SK-N-SH treated with all-trans-retinoic acid at 6 μM for 48 hours (cell line): ENCODE measurements at regions not wholly inside any gene's neighbourhood (a gene's known extent, or its start where the extent isn't known, plus 50 kb on each side); places are given as distances from the start of the nearest gene placed in this dataset.

Experiments
- ARNTL ChIP-seq: fragments of 450-650 bp; formaldehyde crosslinking; IDR thresholded peaks from 2 replicates; pipeline ENCODE4 v1.5.0; 2020; ENCODE audit warnings: low read depth, mild to moderate bottlenecking, moderate library complexity, borderline replicate concordance
- GLIS3 ChIP-seq: fragments of 250-450 bp; sonication (Bioruptor Pico); IDR thresholded peaks from 2 replicates; pipeline ENCODE4 v1.5.0; 2020; ENCODE audit warnings: mild to moderate bottlenecking, moderate library complexity
- RARB ChIP-seq: fragments of 250-450 bp; sonication (Bioruptor Pico); IDR thresholded peaks from 2 replicates; pipeline ENCODE4 v1.8.0; 2021; ENCODE audit warnings: mild to moderate bottlenecking, moderate library complexity
- TCF4 ChIP-seq: fragments of 250-450 bp; sonication (Bioruptor Pico); IDR thresholded peaks from 2 replicates; pipeline ENCODE4 v1.8.0; 2021; ENCODE audit warnings: mild to moderate bottlenecking, moderate library complexity, borderline replicate concordance
- ZC3H10 ChIP-seq: fragments of 250-450 bp; sonication (Bioruptor Pico); IDR thresholded peaks from 2 replicates; pipeline ENCODE4 v1.5.1; 2021; ENCODE audit warnings: mild to moderate bottlenecking, moderate library complexity
- ZFP30 ChIP-seq: fragments of 450-650 bp; formaldehyde crosslinking; IDR thresholded peaks from 2 replicates; pipeline ENCODE4 v1.5.0; 2022; ENCODE audit warnings: mild to moderate bottlenecking, moderate library complexity
- ZNF70 ChIP-seq: fragments of 450-650 bp; formaldehyde crosslinking; IDR thresholded peaks from 2 replicates; pipeline ENCODE4 v1.5.0; 2020; ENCODE audit warnings: mild to moderate bottlenecking, moderate library complexity
- TF ChIP-seq, protein P1 (sequence below): fragments of 250-450 bp; sonication (Bioruptor Pico); IDR thresholded peaks from 2 replicates; pipeline ENCODE4 v1.5.1; 2020; ENCODE audit warnings: low read depth, mild to moderate bottlenecking, moderate library complexity
- TF ChIP-seq, protein P2 (sequence below): fragments of 250-450 bp; sonication (Bioruptor Pico); IDR thresholded peaks from 2 replicates; pipeline ENCODE4 v1.8.0; 2020; ENCODE audit warnings: mild to moderate bottlenecking, moderate library complexity, borderline replicate concordance
- TF ChIP-seq, protein P3 (sequence below): fragments of 250-450 bp; sonication (Bioruptor Pico); IDR thresholded peaks from 2 replicates; pipeline ENCODE4 v1.5.1; 2021; ENCODE audit warnings: mild to moderate bottlenecking, moderate library complexity
- TF ChIP-seq, protein P4 (sequence below): fragments of 250-450 bp; sonication (Bioruptor Pico); IDR thresholded peaks from 2 replicates; pipeline ENCODE4 v1.8.0; 2021; ENCODE audit warnings: low read depth, mild to moderate bottlenecking, moderate library complexity, borderline replicate concordance

DNA sequence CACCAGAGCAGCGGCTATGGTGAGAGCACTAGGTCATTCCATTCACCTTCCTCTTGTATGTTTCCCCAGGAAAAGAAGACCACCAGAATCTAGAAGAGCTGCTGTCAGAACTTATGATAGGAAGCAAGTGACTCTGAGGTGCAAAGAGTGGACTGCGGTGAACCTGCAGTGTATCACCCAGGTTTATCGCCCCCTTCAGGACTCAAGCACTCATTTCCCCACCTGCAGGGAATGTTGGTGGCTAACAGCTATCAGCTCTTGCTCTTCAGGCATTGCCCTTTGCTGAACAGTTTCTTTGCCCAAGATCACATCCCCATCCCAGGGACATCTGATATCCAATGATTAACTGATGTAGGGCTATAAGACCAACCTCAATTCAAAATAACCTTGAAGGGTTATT, 66.3 kb upstream of the IL6 start:
- TF ChIP-seq TCF4 (no peak), ZC3H10 (no peak), ZFP30 (CRISPR knock-in tag) (no peak), ARNTL (no peak), RARB (no peak), GLIS3 (CRISPR knock-in tag) (no peak), ZNF70 (CRISPR knock-in tag) (no peak)
- TF ChIP-seq, protein P1, sequence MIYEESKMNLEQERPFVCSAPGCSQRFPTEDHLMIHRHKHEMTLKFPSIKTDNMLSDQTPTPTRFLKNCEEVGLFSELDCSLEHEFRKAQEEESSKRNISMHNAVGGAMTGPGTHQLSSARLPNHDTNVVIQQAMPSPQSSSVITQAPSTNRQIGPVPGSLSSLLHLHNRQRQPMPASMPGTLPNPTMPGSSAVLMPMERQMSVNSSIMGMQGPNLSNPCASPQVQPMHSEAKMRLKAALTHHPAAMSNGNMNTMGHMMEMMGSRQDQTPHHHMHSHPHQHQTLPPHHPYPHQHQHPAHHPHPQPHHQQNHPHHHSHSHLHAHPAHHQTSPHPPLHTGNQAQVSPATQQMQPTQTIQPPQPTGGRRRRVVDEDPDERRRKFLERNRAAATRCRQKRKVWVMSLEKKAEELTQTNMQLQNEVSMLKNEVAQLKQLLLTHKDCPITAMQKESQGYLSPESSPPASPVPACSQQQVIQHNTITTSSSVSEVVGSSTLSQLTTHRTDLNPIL (CRISPR knock-in tag), result no peak
- TF ChIP-seq, protein P2, sequence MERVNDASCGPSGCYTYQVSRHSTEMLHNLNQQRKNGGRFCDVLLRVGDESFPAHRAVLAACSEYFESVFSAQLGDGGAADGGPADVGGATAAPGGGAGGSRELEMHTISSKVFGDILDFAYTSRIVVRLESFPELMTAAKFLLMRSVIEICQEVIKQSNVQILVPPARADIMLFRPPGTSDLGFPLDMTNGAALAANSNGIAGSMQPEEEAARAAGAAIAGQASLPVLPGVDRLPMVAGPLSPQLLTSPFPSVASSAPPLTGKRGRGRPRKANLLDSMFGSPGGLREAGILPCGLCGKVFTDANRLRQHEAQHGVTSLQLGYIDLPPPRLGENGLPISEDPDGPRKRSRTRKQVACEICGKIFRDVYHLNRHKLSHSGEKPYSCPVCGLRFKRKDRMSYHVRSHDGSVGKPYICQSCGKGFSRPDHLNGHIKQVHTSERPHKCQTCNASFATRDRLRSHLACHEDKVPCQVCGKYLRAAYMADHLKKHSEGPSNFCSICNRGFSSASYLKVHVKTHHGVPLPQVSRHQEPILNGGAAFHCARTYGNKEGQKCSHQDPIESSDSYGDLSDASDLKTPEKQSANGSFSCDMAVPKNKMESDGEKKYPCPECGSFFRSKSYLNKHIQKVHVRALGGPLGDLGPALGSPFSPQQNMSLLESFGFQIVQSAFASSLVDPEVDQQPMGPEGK, result no peak
- TF ChIP-seq, protein P3, sequence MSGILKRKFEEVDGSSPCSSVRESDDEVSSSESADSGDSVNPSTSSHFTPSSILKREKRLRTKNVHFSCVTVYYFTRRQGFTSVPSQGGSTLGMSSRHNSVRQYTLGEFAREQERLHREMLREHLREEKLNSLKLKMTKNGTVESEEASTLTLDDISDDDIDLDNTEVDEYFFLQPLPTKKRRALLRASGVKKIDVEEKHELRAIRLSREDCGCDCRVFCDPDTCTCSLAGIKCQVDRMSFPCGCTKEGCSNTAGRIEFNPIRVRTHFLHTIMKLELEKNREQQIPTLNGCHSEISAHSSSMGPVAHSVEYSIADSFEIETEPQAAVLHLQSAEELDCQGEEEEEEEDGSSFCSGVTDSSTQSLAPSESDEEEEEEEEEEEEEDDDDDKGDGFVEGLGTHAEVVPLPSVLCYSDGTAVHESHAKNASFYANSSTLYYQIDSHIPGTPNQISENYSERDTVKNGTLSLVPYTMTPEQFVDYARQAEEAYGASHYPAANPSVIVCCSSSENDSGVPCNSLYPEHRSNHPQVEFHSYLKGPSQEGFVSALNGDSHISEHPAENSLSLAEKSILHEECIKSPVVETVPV (CRISPR knock-in tag), result no peak
- TF ChIP-seq, protein P4, sequence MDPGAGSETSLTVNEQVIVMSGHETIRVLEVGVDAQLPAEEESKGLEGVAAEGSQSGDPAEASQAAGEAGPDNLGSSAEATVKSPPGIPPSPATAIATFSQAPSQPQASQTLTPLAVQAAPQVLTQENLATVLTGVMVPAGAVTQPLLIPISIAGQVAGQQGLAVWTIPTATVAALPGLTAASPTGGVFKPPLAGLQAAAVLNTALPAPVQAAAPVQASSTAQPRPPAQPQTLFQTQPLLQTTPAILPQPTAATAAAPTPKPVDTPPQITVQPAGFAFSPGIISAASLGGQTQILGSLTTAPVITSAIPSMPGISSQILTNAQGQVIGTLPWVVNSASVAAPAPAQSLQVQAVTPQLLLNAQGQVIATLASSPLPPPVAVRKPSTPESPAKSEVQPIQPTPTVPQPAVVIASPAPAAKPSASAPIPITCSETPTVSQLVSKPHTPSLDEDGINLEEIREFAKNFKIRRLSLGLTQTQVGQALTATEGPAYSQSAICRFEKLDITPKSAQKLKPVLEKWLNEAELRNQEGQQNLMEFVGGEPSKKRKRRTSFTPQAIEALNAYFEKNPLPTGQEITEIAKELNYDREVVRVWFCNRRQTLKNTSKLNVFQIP, result no peak
